Kidney capillary endothelial cell (primary cell): ENCODE measurements at regions not wholly inside any gene's neighbourhood (a gene's known extent, or its start where the extent isn't known, plus 50 kb on each side); places are given as distances from the start of the nearest gene placed in this dataset.

Source experiments
- DNase-seq: peaks from one replicate; pipeline ENCODE4 v3.0.0-alpha.2; 2018; ENCODE audit warnings: low spot score

DNA sequence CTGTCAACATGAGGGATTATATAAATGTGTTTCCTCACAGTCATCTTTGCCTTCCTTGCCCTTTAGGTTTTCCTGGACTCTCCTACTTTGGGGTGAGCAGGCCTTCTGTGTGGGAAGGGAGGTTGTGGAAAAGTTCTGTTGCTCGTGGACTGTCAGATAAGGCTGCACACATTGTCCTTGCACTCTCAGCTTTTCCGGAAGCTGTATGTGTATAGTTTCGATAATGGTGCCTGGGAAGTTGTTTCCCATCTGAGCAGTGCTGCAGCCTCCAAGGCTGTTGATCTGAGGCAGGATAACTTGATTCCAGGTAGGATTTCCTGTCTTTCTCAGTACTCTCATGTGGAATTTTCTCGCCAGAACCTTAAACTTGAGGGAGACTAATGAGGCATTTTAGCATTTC is 297.8 kb upstream of the AZI2 start:
- no peak for DNase-seq

DNA sequence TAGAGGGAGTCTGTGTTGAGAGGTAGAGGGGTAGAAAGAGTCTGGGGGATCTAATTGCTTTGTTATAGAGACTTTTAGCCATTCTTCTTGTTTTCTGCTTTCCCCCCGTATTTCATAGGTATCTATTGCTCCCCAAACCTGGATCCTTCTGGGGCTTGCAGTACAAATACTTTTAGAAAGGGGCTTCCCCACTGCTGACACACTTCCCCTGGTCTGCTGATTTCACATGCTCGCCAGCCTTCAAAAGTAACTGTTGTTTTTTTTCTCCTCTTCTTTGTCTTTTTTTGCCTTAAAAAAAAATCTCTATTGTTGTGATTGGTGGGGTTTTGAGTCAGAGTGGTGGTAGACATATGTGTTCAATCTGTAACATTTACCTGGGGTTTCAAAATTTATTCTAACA is 300.6 kb upstream of the AZI2 start:
- DNase-seq, result no peak

DNA sequence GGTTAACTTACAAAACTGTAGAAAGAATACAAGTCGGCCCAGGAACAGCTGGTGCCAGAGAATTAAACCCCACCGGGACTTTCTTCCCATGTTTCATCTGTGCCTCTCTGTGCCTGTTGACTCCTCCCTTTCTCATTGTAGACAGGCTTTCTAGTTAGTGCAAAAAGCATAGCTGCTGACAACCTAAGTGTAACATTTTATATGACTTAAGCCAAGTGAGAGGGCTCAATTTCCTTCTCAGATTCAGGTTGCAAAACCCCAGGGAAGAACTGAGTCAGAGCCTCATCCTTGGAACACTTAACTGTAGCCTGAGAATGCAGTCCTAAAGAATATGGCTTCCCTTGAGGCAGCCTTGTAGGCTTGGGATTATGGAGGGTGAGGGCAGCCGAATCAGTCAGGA is 302.5 kb upstream of the AZI2 start:
- DNase-seq, result no peak

GRCh38 chr3:28664123-28664522 is 315.5 kb upstream of the AZI2 start:
- no peak for DNase-seq

- DNase-seq, result peak; percentile 50
Observed at GRCh38 chr3:28667646-28668621, 319.3 kb upstream of the AZI2 start.

DNA sequence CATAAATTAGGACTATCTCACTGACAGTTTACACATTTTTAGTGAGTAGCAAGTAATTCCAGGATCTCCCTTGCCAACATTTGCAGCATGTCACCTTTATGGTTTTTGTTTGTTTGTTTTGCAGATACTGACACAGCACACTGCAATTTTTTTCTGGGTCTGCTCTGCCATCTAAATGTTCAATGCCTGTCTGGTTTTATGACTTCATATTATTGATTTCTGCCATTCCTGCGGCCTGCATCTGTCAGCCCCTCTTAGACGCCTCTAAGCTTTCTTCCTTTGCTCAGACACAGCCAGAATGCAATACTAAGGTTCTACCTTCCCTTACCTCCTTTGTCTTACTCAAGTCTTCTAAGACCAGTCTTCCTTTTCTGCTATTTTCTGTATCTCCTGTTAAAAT is 321.2 kb upstream of the AZI2 start:
- no peak for DNase-seq

DNA sequence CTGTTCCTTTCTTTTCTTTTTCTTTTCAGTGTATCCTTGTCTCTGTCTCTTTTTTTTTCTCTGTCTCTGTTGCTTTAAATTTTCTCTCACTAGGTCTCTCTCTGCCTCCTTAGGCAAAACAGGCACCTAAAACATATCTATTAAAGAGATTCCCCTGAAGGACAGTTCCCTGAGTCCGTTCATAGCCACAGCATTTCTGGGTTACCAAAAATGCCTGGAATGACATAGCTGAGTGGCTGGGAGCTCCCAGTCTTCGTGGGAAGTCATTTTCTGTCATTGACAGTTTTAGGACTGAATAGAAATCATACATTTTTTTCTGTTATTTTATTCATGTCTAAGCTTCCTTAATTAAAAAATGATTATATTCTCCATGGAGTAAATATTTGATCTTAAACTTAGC is 323.8 kb upstream of the AZI2 start:
- no peak for DNase-seq

GRCh38 chr3:28673446-28673845 is 324.8 kb upstream of the AZI2 start:
- DNase-seq, result no peak

- no peak for DNase-seq
Observed at GRCh38 chr3:28674212-28674611, 325.6 kb upstream of the AZI2 start.

GRCh38 chr3:28677581-28677980 is 329.0 kb upstream of the AZI2 start:
- no peak for DNase-seq

DNA sequence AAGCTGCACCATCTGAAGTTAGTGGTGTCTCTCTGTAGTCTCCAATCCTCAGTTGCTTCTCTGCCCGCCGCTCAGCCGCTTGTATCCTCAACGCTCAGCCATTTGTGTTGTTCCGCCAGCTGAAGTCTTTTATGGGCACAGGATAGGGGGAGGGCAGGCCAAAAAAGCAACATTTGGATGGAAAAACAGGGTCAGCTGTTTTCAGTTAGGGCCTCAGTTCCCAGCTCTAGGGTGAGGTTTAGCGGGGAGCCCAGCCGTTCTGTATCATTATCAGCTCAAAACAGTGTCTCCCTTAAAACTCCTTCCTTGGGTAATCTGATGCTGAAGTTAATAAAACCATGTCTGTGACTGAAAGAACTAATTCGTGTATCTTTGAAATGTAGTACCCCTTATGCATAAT is 329.5 kb upstream of the AZI2 start:
- no peak for DNase-seq

DNA sequence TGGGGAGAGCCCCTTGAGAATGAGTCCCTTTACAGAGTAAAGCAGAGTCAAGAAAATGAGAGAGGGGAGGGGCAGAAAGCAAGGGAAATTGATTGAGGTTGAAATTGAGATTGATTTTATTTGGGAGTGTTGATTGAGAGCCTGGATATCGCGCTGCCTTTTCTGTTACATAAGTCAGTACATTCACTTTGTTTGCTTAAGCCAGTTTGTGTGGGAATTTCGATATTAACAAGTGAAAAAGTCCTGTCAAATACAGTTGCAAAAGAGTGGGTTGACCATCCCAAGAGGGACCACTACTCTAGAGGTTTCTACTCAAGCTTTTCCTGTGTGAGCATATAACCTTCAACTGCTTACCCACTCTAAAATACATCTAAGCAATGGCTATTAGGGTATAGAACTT is 331.4 kb upstream of the AZI2 start:
- no peak for DNase-seq

GRCh38 chr3:28682121-28682520 is 333.5 kb upstream of the AZI2 start:
- no peak for DNase-seq

- no peak for DNase-seq
Observed at GRCh38 chr3:28690176-28690575, 341.6 kb upstream of the AZI2 start.

- DNase-seq, result no peak
Observed at GRCh38 chr3:28698706-28699105, 350.1 kb upstream of the AZI2 start.

DNA sequence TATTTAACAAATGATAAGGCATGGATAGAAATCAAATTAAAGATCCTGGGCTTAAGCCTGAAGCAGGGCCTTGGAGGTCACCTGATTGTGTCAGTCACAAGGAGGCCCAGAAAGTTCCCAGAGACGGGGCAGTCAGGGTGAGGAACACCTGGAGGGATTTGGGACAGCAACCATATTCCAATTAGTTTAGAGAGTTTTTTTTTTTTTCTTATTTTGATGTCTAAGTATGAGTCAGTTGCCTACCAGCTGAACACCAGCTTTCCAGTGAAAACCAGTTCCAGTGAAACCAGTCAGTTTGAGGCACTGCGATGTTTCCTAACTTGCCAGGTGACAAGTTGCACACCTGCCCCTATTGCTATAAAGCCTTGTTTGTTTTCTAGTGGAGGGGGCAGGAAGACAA is 350.7 kb upstream of the AZI2 start:
- no peak for DNase-seq

- DNase-seq, result no peak
Observed at GRCh38 chr3:28700728-28701127, 352.1 kb upstream of the AZI2 start.

- DNase-seq, result no peak
Observed at GRCh38 chr3:28703843-28704242, 355.2 kb upstream of the AZI2 start.

- no peak for DNase-seq
Observed at GRCh38 chr3:28711293-28711692, 362.7 kb upstream of the AZI2 start.

- no peak for DNase-seq
Observed at GRCh38 chr3:28716939-28717338, 368.3 kb upstream of the AZI2 start.

DNA sequence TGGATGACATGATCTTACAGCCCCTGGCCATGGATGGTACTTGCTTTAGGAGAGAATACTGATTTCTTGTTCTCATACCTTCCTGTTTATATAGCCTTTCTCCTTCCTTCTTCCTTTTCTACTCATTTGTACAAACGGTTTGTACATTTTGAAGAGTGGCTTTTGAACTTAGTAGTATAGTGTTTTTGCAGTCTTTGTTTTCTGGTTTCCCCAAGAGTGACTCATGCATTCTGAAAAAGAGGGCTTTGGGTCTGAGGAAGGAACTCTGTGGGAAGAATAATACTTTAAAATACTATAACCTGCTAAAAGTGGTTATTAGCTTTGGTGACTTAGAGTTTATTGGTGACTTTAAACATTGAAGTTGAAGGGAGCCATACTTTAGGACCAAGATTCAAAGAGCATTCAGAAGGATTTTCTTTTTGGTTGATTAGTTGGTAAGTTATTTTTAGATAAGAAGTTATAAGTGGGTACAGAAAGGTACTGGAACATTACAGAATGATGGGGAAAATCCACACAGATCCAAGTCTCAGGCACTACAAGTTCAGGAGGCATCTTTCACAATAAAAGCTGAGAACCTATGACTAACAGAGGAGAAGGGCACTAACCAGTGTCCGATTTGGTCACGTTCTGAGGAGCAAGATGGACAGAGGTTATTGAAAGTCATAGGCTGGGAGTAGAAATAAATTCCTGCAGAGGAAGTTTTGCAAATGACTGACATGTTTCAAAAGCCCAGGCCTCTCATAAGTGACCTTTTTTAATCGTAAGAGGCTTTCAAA is 369.6 kb upstream of the AZI2 start:
- DNase-seq, result no peak

- peak; percentile 29 for DNase-seq
Observed at GRCh38 chr3:28726840-28727239, 378.2 kb upstream of the AZI2 start.

DNA sequence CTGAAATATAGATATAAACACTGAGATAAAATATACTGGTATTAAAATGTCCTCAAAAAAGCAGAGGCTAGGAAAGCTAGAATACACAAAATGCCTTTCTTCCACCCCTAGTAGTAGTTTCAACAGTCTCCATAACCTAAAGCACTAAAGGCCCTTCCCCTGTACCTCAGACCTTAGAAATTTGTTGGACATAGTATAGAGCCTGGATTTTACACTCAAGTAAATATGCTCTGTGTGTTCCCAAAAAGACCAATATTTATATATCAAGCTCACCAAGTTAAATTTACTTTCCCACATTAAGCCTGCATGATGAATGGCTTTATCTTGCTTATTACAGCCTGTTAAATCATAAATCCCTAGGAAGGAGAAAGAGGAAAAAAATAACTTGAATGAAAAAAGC is 378.7 kb upstream of the AZI2 start:
- DNase-seq, result no peak
